Left lung (tissue), 4 donors: ENCODE measurements at regions not wholly inside any gene's neighbourhood (a gene's known extent, or its start where the extent isn't known, plus 50 kb on each side); places are given as distances from the start of the nearest gene placed in this dataset.

Source experiments
- ATAC-seq: fragments of 200-7000 bp; cut with Tn5 transposase; one replicate; pipeline ENCODE4 v1.9.1; 2020; ENCODE audit warnings: moderate library complexity
- DNase-seq, 4 donors: peaks; one replicate each; pipeline ENCODE4 v3.0.0-alpha.2; 2013 to 2020
- H3K27ac ChIP-seq, 2 donors: fragments of 200-600 bp; sonication (generic) in 1 of 2; one replicate each; pipeline versions ENCODE4 v1.5.0 to v1.8.0; 2020 to 2021
- H3K27me3 ChIP-seq, 2 donors: fragments of 200-600 bp; sonication (generic) in 1 of 2; one replicate each; pipeline versions ENCODE4 v1.5.0 to v1.8.0; 2020 to 2021
- H3K36me3 ChIP-seq, 2 donors: fragments of 200-600 bp; sonication (generic) in 1 of 2; one replicate each; pipeline versions ENCODE4 v1.5.0 to v1.8.0; 2020 to 2021
- H3K4me1 ChIP-seq, 2 donors: fragments of 200-600 bp; one replicate each; pipeline ENCODE4 v1.8.0; 2021
- H3K4me3 ChIP-seq, 2 donors: fragments of 200-600 bp; sonication (generic) in 1 of 2; one replicate each; pipeline versions ENCODE4 v1.5.0 to v1.8.0; 2020 to 2021; ENCODE audit warnings: mild to moderate bottlenecking in 1 of 2
- H3K9me3 ChIP-seq, 2 donors: fragments of 200-600 bp; sonication (generic) in 1 of 2; one replicate each; pipeline versions ENCODE4 v1.5.0 to v1.8.0; 2020 to 2021
- intact Hi-C, 2 donors: fragments of 100-400 bp; cut with DNase I; formaldehyde crosslinking; loops; one replicate each; pipeline versions ENCODE4 v1.11.2 to v1.14.2; 2022
- TF ChIP-seq, protein P1 (sequence below), 2 donors: fragments of 200-600 bp; sonication (generic) in 1 of 2; IDR thresholded peaks; one replicate each; pipeline versions ENCODE4 v1.5.0 to v1.8.0; 2021; ENCODE audit warnings: antibody characterized with exemption in 2 of 2
- donor health status: DM: no; HTN: yes; CAD: no.
- donor health status: DM: no; HTN: no; CAD: no.

DNA sequence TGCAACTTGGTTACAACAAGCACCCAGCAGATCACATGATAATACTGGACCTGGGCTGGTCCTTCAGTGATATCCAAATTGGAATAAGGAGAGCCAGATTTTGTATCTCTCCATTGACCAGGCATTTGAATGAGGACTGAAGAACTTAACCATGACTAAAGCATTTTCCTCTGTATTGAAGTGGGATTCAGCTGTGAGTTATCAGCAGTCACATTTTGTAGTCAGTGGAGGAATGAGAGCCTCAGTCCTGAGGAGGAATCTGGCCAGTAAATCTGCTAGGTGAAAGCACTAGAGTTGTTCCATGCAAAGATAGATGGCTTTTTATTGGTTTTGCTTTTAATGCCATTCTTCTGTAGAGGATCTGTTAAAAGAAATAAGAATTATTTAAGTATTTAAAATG is 1506.0 kb downstream of the PCDH7 start:
- Histone ChIP-seq H3K9me3 (peaks cover 0 to 6% of the 10 kb centered on the region in 2 donors), H3K4me1 (no peaks in the 10 kb centered on the region), H3K27me3 (no peaks in the 10 kb centered on the region), H3K4me3 (no peak overlapping the region), H3K36me3 (no peaks in the 10 kb centered on the region), H3K27ac (no peak overlapping the region)
- no peak for ATAC-seq
- intact Hi-C loops = no loop called here
- TF ChIP-seq, protein P1, sequence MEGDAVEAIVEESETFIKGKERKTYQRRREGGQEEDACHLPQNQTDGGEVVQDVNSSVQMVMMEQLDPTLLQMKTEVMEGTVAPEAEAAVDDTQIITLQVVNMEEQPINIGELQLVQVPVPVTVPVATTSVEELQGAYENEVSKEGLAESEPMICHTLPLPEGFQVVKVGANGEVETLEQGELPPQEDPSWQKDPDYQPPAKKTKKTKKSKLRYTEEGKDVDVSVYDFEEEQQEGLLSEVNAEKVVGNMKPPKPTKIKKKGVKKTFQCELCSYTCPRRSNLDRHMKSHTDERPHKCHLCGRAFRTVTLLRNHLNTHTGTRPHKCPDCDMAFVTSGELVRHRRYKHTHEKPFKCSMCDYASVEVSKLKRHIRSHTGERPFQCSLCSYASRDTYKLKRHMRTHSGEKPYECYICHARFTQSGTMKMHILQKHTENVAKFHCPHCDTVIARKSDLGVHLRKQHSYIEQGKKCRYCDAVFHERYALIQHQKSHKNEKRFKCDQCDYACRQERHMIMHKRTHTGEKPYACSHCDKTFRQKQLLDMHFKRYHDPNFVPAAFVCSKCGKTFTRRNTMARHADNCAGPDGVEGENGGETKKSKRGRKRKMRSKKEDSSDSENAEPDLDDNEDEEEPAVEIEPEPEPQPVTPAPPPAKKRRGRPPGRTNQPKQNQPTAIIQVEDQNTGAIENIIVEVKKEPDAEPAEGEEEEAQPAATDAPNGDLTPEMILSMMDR (IDR thresholded peaks at IDR 0.05) = no peak
- DNase-seq = no peak

DNA sequence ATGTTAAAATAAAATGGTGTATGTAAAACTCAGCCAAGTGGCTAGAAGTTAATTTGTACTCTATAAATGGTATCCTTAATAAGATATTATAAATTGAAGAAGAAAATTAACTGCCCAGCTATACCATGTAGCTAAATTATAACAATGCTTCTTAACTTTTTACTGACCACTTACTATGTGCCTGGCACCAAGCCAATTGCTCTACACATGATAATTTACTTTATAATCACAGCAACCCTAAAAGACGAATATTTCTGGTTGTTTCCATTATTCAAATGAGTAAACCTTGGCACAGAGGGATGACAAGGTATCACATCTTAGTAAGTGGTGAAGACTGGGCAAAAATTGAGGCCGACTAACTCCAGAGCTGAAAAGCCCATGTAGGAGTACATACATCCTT is 1506.6 kb downstream of the PCDH7 start:
- DNase-seq (no peak), ATAC-seq (no peak)
- Histone ChIP-seq H3K4me3 (no peak overlapping the region), H3K36me3 (no peaks in the 10 kb centered on the region), H3K4me1 (no peaks in the 10 kb centered on the region), H3K27me3 (no peaks in the 10 kb centered on the region), H3K9me3 (peaks cover 0 to 6% of the 10 kb centered on the region in 2 donors), H3K27ac (no peak overlapping the region)
- TF ChIP-seq, protein P1 (IDR thresholded peaks at IDR 0.05) = no peak
- intact Hi-C loops = no loop called here

DNA sequence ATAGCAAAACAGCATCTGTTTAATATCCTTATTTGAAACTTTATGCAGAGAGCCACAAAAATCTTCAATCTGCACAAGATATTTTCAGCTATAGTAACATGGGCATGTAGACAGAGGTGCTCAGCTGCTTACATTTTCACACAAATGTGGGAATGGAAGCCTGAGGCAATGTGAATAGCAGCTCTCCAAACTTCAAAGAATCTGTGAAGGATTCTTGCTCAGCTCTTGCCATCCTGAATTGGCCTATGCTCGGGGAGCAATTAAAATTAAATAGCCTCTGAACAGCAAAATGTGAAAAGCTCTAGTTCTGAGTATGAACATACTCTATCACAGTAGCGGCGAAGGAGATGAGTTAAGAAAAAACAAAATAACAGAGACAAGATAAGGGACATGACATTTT is 1523.8 kb downstream of the PCDH7 start:
- intact Hi-C loops = no loop called here
- Histone ChIP-seq H3K4me1 (no peaks in the 10 kb centered on the region), H3K4me3 (no peak overlapping the region), H3K27me3 (no peaks in the 10 kb centered on the region), H3K9me3 (no peaks in the 10 kb centered on the region), H3K27ac (no peak overlapping the region), H3K36me3 (no peaks in the 10 kb centered on the region)
- no peak for ATAC-seq
- no peak for DNase-seq
- TF ChIP-seq, protein P1 (IDR thresholded peaks at IDR 0.05) = no peak

DNA sequence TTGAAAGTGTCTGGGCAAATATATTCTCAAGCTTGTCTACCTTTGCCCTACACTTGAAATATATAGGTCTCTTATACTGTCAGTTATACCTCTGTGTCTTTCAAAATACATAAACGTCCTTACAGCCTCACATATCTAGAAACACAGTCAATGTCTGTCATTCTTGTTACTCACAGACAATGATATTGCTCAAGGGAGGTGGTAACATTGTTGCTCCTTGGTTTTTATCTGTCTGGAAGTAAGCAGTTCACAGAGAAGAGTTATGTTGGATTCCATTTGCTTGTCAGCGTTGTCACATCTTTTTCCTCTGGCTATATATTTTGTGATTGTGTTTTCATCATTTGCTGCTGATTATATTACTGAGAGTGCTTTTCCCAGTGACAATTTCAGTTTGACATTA is 1528.9 kb downstream of the PCDH7 start:
- Histone ChIP-seq H3K27ac (no peak overlapping the region), H3K27me3 (no peaks in the 10 kb centered on the region), H3K4me3 (no peak overlapping the region), H3K36me3 (no peaks in the 10 kb centered on the region), H3K9me3 (no peaks in the 10 kb centered on the region), H3K4me1 (no peaks in the 10 kb centered on the region)
- intact Hi-C loops = no loop called here
- ATAC-seq (no peak), DNase-seq (no peak)
- TF ChIP-seq, protein P1 (IDR thresholded peaks at IDR 0.05) = no peak

DNA sequence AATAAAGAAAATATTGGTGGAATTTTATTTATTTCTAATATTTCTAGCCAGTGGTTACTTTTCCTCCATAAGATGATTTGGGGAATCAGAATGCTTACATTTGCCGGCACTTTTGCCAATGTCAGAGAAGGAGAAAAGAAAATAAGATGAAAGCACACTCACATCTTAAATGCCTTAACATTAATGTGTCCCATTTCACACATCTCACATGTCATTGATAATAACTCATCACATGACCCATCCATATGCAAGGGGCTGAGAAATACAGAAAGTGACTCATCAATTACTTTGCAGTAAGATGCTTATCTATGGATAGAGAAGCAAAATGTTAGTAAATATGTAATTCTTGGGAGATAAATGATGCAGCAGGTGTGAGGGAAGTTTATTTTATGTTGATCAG is 1531.0 kb downstream of the PCDH7 start:
- no peak for DNase-seq
- no peak overlapping the region for H3K27ac ChIP-seq

More for the DNA sequence above, 1531.0 kb downstream of the PCDH7 start:
- Histone ChIP-seq H3K4me1 (no peaks in the 10 kb centered on the region), H3K27me3 (no peaks in the 10 kb centered on the region), H3K9me3 (no peaks in the 10 kb centered on the region), H3K4me3 (no peak overlapping the region), H3K36me3 (no peaks in the 10 kb centered on the region)
- TF ChIP-seq, protein P1 (IDR thresholded peaks at IDR 0.05) = no peak
- intact Hi-C loops = no loop called here
- ATAC-seq = no peak
